CD1c-positive myeloid dendritic cell (primary cell): ENCODE measurements at regions not wholly inside any gene's neighbourhood (a gene's known extent, or its start where the extent isn't known, plus 50 kb on each side); places are given as distances from the start of the nearest gene placed in this dataset.

ENCODE experiments used
- DNase-seq: peaks from one replicate; pipeline ENCODE4 v3.0.0-alpha.2; 2016; ENCODE audit errors: extremely low spot score

GRCh38 chr17:79446399-79447009 is 164.3 kb downstream of the RBFOX3 start:
- DNase-seq = no peak

- no peak for DNase-seq
Measured at GRCh38 chr17:79444198-79444597, 166.7 kb downstream of the RBFOX3 start.

- no peak for DNase-seq
Measured at GRCh38 chr17:79443026-79443425, 167.8 kb downstream of the RBFOX3 start.

- no peak for DNase-seq
Measured at GRCh38 chr17:79441356-79442160, 169.3 kb downstream of the RBFOX3 start.

- DNase-seq = no peak
Measured at GRCh38 chr17:79440251-79440650, 170.6 kb downstream of the RBFOX3 start.

GRCh38 chr17:79439493-79439892 is 171.4 kb downstream of the RBFOX3 start:
- no peak for DNase-seq

GRCh38 chr17:79438546-79439334 is 172.1 kb downstream of the RBFOX3 start:
- DNase-seq = no peak

- DNase-seq = no peak
Measured at GRCh38 chr17:79438058-79438457, 172.8 kb downstream of the RBFOX3 start.

GRCh38 chr17:79437081-79437480 is 173.8 kb downstream of the RBFOX3 start:
- no peak for DNase-seq

- DNase-seq = no peak
Measured at GRCh38 chr17:79435962-79436361, 174.9 kb downstream of the RBFOX3 start.

GRCh38 chr17:79435296-79435695 is 175.6 kb downstream of the RBFOX3 start:
- DNase-seq = no peak

GRCh38 chr17:79434215-79434614 is 176.6 kb downstream of the RBFOX3 start:
- DNase-seq = no peak

- no peak for DNase-seq
Measured at GRCh38 chr17:79433379-79433778, 177.5 kb downstream of the RBFOX3 start.

- DNase-seq = no peak
Measured at GRCh38 chr17:79431175-79431574, 179.7 kb downstream of the RBFOX3 start.

- DNase-seq = no peak
Measured at GRCh38 chr17:79429864-79430494, 180.9 kb downstream of the RBFOX3 start.

GRCh38 chr17:79428988-79429387 is 181.9 kb downstream of the RBFOX3 start:
- DNase-seq = no peak

- no peak for DNase-seq
Measured at GRCh38 chr17:79427621-79428539, 183.0 kb downstream of the RBFOX3 start.

GRCh38 chr17:79425686-79426085 is 185.2 kb downstream of the RBFOX3 start:
- DNase-seq = no peak

- DNase-seq = no peak
Measured at GRCh38 chr17:79424471-79425185, 186.2 kb downstream of the RBFOX3 start.

- DNase-seq = no peak
Measured at GRCh38 chr17:79423811-79424465, 186.9 kb downstream of the RBFOX3 start.
